HG02610 (cell line): ENCODE measurements at regions not wholly inside any gene's neighbourhood (a gene's known extent, or its start where the extent isn't known, plus 50 kb on each side); places are given as distances from the start of the nearest gene placed in this dataset.
"Not testable (repeated sequence)": the region's sequence is repeated elsewhere in the genome, so short reads cannot be mapped to it uniquely, and the experiment has no call there.

Experiments
- ATAC-seq: cut with Tn5 transposase; IDR thresholded peaks from one replicate; pipeline ENCODE4 v1.9.1; 2021; ENCODE audit warnings: mild to moderate bottlenecking, moderate library complexity; ENCODE audit not compliant: unreplicated experiment

- no peak for ATAC-seq
Observed at GRCh38 chr18:29465526-29465925, 1288.6 kb upstream of the CDH2 start.

GRCh38 chr18:29459972-29460371, 1283.0 kb upstream of the CDH2 start:
- no peak for ATAC-seq

- ATAC-seq = no peak
Observed at GRCh38 chr18:29457316-29457889, 1280.5 kb upstream of the CDH2 start.

GRCh38 chr18:29449424-29449823, 1272.5 kb upstream of the CDH2 start:
- no peak for ATAC-seq

GRCh38 chr18:29439398-29439797, 1262.5 kb upstream of the CDH2 start:
- no peak for ATAC-seq

GRCh38 chr18:29436459-29436858, 1259.5 kb upstream of the CDH2 start:
- no peak for ATAC-seq

GRCh38 chr18:29434650-29435049, 1257.7 kb upstream of the CDH2 start:
- ATAC-seq = no peak

- ATAC-seq = no peak
Observed at GRCh38 chr18:29430416-29430815, 1253.5 kb upstream of the CDH2 start.

GRCh38 chr18:29418136-29418535, 1241.2 kb upstream of the CDH2 start:
- ATAC-seq = no peak

GRCh38 chr18:29406996-29407395, 1230.1 kb upstream of the CDH2 start:
- no peak for ATAC-seq

- ATAC-seq = no peak
Observed at GRCh38 chr18:29397536-29397935, 1220.6 kb upstream of the CDH2 start.

GRCh38 chr18:29383311-29384273, 1206.7 kb upstream of the CDH2 start:
- peak; percentile 88 for ATAC-seq

GRCh38 chr18:29378651-29379136, 1201.8 kb upstream of the CDH2 start:
- ATAC-seq = no peak

- ATAC-seq = no peak
Observed at GRCh38 chr18:29377346-29377745, 1200.4 kb upstream of the CDH2 start.

GRCh38 chr18:29373000-29373399, 1196.1 kb upstream of the CDH2 start:
- no peak for ATAC-seq

- no peak for ATAC-seq
Observed at GRCh38 chr18:29361843-29362242, 1184.9 kb upstream of the CDH2 start.

GRCh38 chr18:29360659-29361058, 1183.7 kb upstream of the CDH2 start:
- not testable (repeated sequence) for ATAC-seq

- not testable (repeated sequence) for ATAC-seq
Observed at GRCh38 chr18:29359222-29359621, 1182.3 kb upstream of the CDH2 start.

GRCh38 chr18:29351171-29351570, 1174.2 kb upstream of the CDH2 start:
- no peak for ATAC-seq

GRCh38 chr18:29328932-29329331, 1152.0 kb upstream of the CDH2 start:
- ATAC-seq = no peak

- no peak for ATAC-seq
Observed at GRCh38 chr18:29326214-29326613, 1149.3 kb upstream of the CDH2 start.

- no peak for ATAC-seq
Observed at GRCh38 chr18:29321561-29321960, 1144.6 kb upstream of the CDH2 start.
